Kidney epithelial cell (primary cell): ENCODE measurements at regions not wholly inside any gene's neighbourhood (a gene's known extent, or its start where the extent isn't known, plus 50 kb on each side); places are given as distances from the start of the nearest gene placed in this dataset.

Experiments used
- DNase-seq: peaks from one replicate; pipeline ENCODE4 v3.0.0-alpha.2; 2010; ENCODE audit warnings: low read depth
- H3K27me3 ChIP-seq: 2 replicates; pipeline ENCODE4 v1.6.0; 2011; ENCODE audit warnings: low read length; ENCODE audit not compliant: control insufficient read depth, insufficient read depth
- H3K36me3 ChIP-seq: 2 replicates; pipeline ENCODE4 v1.5.1; 2011; ENCODE audit warnings: low read length; ENCODE audit not compliant: control insufficient read depth, insufficient read depth
- H3K4me3 ChIP-seq: 2 replicates; pipeline ENCODE4 v1.5.1; 2011; ENCODE audit warnings: low read depth, mild to moderate bottlenecking, control low read depth, low read length
- TF ChIP-seq, protein P1 (sequence below): IDR thresholded peaks from 2 replicates; pipeline ENCODE4 v1.5.1; 2011; ENCODE audit warnings: mild to moderate bottlenecking, moderate library complexity, low read length, control low read depth, inconsistent platforms; ENCODE audit not compliant: insufficient read depth, poor library complexity, severe bottlenecking

DNA sequence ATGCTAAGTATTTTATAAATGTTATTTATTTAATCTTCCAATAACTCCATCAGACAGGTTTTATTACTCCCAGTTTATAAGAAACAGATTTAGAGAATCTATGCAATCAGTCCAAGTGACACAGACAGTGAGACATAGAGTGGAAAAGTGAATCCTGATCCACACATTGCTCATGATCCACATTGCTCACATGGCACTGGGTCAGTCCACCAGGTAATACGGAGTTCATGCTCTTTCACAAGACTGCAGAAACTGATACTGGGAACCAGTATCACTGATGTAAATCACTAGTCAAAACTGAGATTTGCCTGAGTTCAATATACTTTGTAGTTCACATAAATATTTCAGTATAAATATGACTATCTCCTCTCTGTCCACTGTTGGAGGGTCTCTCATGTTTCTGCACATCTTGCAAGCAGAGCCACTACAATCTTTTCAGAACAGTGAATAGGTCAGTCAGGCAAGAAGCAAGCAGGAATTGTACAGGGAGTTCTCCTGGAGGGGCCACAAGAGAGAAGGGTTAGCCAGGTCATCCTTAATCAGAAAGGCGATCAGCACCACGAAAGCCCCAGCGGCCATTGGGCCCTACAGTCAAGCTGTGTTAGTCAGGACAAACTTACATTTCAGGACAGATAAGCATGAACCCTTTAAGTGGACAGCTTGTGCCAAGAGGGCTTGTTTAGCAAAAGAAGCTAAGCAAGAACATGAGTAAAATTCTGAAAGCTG, 275.4 kb upstream of the NR5A2 start:
- Histone ChIP-seq H3K27me3 (no peaks in the 10 kb centered on the region), H3K4me3 (no peak overlapping the region), H3K36me3 (no peaks in the 10 kb centered on the region)
- DNase-seq = no peak
- TF ChIP-seq, protein P1, sequence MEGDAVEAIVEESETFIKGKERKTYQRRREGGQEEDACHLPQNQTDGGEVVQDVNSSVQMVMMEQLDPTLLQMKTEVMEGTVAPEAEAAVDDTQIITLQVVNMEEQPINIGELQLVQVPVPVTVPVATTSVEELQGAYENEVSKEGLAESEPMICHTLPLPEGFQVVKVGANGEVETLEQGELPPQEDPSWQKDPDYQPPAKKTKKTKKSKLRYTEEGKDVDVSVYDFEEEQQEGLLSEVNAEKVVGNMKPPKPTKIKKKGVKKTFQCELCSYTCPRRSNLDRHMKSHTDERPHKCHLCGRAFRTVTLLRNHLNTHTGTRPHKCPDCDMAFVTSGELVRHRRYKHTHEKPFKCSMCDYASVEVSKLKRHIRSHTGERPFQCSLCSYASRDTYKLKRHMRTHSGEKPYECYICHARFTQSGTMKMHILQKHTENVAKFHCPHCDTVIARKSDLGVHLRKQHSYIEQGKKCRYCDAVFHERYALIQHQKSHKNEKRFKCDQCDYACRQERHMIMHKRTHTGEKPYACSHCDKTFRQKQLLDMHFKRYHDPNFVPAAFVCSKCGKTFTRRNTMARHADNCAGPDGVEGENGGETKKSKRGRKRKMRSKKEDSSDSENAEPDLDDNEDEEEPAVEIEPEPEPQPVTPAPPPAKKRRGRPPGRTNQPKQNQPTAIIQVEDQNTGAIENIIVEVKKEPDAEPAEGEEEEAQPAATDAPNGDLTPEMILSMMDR = no peak

DNA sequence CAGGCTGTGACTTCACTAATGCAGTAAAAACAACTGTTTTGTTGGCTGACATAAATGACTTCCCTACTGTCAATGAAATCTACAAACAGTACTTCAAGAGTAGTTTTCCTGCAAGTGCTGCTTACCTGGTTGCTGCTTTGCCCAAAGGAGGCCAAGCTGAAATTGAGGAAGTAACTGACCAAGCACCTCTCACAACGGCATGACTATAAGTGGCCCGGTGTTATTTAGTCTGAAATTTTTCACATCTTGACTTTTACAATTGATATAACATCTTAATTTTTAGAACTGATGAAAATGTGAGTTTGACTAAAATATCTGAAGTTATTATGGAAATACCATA, 274.9 kb upstream of the NR5A2 start:
- Histone ChIP-seq H3K4me3 (no peak overlapping the region), H3K36me3 (no peaks in the 10 kb centered on the region), H3K27me3 (no peaks in the 10 kb centered on the region)
- TF ChIP-seq, protein P1 = no peak
- no peak for DNase-seq

DNA sequence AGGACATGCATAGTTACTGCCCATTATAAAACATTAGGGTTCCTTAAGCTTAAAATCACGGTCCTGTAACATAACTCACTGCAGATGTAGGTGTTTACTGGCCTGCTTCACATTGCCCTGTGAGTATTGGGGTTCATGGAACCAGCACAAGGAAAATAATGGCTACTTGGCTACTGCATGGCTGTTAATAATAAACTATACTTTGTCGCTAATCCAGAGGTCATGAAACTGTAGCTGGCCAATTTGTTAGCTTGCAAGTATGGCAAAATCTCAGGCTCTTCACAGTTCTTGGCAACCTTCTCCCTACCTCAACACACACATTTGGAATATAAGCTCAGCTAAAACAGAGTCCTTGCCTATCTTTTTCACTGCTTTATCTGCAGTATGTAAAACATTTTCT, 274.0 kb upstream of the NR5A2 start:
- H3K27me3 ChIP-seq = no peaks in the 10 kb centered on the region
- no peak for DNase-seq
- no peaks in the 10 kb centered on the region for H3K36me3 ChIP-seq
- H3K4me3 ChIP-seq = no peak overlapping the region
- TF ChIP-seq, protein P1 = no peak

DNA sequence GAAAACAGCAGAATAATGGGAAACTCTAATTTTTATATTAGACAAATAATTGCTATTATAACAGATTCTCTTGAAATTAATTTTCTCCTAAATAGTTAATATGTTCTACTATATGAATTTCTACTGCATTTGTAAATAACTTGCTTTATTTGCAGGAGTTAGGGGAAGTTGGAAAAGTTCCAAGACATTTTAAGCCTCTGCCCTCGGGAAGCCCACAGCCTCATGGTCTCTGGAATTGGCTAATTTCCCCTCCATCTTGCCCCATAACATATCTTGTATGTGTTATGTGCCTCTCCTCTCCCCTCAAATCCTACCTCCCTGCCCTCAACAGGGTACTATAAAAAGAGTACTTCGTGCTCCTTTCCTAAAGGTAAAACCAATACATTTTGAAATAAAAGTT, 271.4 kb upstream of the NR5A2 start:
- Histone ChIP-seq H3K36me3 (no peaks in the 10 kb centered on the region), H3K27me3 (no peaks in the 10 kb centered on the region), H3K4me3 (no peak overlapping the region)
- no peak for DNase-seq
- TF ChIP-seq, protein P1 = no peak

DNA sequence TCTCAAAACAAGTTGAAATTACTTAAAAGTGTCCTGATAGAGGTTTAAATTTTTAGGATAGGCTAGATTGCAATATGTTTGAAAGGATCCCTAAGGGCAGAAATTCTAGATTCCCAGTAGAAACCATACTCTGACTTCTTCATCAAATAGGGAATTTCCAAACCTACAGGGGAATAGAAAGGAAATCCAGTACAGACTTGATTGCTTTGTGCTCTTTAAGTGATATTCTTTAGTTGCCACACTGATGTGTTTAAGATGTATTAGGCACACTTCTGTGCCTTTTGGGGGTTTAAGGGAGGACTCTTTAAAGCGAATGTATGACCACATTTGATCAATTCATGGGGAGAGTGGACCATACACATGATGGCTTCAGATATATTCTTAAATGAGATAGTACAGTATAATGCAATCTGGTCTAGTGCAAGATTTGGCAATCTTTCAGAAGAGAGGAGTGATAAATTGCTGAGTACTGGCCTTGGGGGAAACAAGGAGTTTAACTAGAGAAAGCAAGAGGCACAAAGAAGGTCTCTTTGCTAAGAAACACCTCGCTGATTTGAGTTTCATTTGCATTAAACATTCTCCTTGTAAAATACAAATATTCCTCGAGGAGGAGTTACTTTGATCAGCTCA, 268.8 kb upstream of the NR5A2 start:
- Histone ChIP-seq H3K27me3 (no peaks in the 10 kb centered on the region), H3K36me3 (no peaks in the 10 kb centered on the region), H3K4me3 (no peak overlapping the region)
- TF ChIP-seq, protein P1 = no peak
- DNase-seq = no peak

DNA sequence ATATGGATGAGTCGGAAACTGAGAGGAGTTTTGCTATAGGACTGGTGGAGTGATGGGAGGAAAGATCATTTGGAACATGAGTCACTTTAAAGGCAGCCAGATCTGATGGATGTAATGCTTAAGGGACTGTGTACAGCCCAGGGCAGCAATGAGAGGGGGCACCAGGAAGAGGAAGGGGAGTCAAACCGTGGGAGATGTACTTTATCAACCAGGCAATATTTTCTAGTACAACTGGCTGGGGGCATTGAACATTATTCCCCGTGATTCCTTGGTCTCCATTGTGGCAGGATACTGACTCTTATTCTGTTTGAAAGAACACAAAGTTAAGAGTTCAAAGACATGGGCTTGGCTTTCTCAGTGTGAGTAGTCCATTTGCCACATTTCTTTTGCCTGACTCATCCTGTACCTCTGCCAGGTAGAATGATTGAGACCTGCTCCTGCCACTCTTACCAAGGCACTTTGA, 268.2 kb upstream of the NR5A2 start:
- TF ChIP-seq, protein P1 = no peak
- no peak overlapping the region for H3K4me3 ChIP-seq

More for the DNA sequence above, 268.2 kb upstream of the NR5A2 start:
- DNase-seq = peak; percentile 51
- no peaks in the 10 kb centered on the region for H3K27me3 ChIP-seq
- no peaks in the 10 kb centered on the region for H3K36me3 ChIP-seq
